B cell (primary cell): ENCODE measurements at regions not wholly inside any gene's neighbourhood (a gene's known extent, or its start where the extent isn't known, plus 50 kb on each side); places are given as distances from the start of the nearest gene placed in this dataset.

Source experiments
- EZH2 ChIP-seq: IDR thresholded peaks from 2 replicates; pipeline ENCODE4 v1.6.1; 2012; ENCODE audit warnings: borderline replicate concordance, low read depth, mild to moderate bottlenecking, moderate library complexity, low read length; ENCODE audit not compliant: insufficient read depth, poor library complexity, severe bottlenecking
- TF ChIP-seq, protein P1 (sequence below): fragments of 200-600 bp; IDR thresholded peaks from one replicate; pipeline ENCODE4 v1.8.0; 2022; ENCODE audit warnings: antibody characterized with exemption, mild to moderate bottlenecking

DNA sequence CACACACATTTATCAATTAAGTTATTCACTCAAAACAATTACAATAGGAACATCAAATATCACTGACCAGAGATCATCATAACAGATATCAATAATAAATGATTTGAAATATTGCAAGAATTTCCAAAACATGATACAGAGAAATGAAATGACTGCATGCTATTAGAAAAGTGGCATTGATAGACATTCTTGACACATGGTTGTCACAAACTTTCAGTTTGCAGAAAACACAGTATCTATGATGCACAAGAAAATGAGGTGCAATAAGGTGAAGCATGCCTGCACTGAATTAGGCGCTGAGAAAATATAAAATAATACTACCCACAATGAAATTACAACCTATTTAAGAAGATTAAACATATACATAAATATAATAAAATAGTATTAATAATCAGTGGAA lies 198.0 kb upstream of the SYT1 start:
- TF ChIP-seq, protein P1, sequence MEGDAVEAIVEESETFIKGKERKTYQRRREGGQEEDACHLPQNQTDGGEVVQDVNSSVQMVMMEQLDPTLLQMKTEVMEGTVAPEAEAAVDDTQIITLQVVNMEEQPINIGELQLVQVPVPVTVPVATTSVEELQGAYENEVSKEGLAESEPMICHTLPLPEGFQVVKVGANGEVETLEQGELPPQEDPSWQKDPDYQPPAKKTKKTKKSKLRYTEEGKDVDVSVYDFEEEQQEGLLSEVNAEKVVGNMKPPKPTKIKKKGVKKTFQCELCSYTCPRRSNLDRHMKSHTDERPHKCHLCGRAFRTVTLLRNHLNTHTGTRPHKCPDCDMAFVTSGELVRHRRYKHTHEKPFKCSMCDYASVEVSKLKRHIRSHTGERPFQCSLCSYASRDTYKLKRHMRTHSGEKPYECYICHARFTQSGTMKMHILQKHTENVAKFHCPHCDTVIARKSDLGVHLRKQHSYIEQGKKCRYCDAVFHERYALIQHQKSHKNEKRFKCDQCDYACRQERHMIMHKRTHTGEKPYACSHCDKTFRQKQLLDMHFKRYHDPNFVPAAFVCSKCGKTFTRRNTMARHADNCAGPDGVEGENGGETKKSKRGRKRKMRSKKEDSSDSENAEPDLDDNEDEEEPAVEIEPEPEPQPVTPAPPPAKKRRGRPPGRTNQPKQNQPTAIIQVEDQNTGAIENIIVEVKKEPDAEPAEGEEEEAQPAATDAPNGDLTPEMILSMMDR = no peak
- no peak for TF ChIP-seq EZH2
